Suprapubic skin (tissue), 2 donors: ENCODE measurements at regions not wholly inside any gene's neighbourhood (a gene's known extent, or its start where the extent isn't known, plus 50 kb on each side); places are given as distances from the start of the nearest gene placed in this dataset.

ENCODE experiments used
- EP300 ChIP-seq: sonication (generic); formaldehyde crosslinking; IDR thresholded peaks from one replicate; pipeline ENCODE4 v1.6.1; 2017; ENCODE audit warnings: antibody characterized with exemption
- POLR2A ChIP-seq, 2 donors: fragments of 450-650 bp; IDR thresholded peaks; one replicate each; pipeline ENCODE4 v1.6.1; 2017; ENCODE audit warnings: antibody characterized with exemption in 2 of 2, mild to moderate bottlenecking in 2 of 2, moderate library complexity in 2 of 2

DNA sequence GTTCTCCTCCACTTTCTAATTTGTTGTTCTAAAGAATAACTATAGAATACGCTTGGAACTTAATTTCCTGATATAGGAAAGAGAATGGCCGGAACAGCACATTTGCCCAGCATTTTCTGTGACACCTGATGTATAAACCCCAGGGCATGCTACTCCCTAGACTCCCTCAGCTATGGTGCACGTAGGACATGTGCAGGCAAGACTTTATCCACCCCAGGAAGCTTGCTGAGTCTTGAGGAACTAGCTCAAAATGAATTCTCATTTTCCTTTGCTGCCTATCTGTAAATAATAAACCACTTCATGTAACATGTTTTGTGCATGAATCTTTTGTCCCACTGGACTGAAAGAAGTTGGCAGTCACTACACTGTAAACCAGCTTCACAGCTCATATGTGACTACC is 535.8 kb upstream of the SLITRK1 start:
- no peak for TF ChIP-seq POLR2A (IDR thresholded peaks at IDR 0.05)
- TF ChIP-seq EP300, result no peak
